HG03064 (cell line): ENCODE measurements at regions not wholly inside any gene's neighbourhood (a gene's known extent, or its start where the extent isn't known, plus 50 kb on each side); places are given as distances from the start of the nearest gene placed in this dataset.

Experiments
- ATAC-seq: cut with Tn5 transposase; IDR thresholded peaks from one replicate; pipeline ENCODE4 v1.9.1; 2021; ENCODE audit warnings: low read depth; ENCODE audit not compliant: unreplicated experiment

DNA sequence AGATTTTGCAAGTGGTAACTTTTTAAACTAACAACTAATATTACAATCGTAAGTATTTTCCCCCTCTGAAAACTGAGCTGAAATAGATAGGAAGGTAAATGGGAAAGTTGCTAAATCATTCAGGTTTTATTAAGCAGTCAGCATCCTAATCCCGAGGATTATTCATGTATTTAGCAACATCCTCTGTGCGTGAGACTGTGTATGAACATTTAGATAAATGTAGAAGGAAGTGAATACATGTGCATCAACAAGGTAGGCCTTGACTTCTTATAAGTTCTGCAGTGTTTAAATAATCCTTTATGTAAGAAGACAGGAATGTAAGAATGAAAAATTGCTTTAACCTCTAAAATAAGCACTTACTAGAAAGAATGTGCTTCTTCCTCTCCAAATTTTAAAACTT lies 745.9 kb upstream of the TENM4 start:
- ATAC-seq, result no peak

DNA sequence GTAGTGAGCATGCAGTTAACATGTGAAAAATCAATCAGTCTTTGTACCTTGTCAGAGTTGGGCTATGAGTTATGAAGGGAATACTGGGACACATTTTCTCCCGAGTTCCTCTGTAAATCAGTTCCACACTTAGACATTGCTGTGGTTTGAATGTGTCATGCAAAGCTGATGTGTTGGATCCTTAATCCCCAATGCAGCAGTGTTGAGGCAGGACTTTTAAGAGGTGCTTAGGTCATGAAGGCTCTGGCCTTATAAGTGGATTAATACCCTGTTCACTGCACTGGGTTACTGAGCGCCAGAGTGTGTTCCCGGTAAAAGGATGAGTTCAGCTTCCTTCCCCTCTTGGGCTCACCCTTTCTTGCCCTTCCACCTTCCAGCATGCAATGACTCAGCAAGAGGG lies 742.1 kb upstream of the TENM4 start:
- ATAC-seq, result no peak

DNA sequence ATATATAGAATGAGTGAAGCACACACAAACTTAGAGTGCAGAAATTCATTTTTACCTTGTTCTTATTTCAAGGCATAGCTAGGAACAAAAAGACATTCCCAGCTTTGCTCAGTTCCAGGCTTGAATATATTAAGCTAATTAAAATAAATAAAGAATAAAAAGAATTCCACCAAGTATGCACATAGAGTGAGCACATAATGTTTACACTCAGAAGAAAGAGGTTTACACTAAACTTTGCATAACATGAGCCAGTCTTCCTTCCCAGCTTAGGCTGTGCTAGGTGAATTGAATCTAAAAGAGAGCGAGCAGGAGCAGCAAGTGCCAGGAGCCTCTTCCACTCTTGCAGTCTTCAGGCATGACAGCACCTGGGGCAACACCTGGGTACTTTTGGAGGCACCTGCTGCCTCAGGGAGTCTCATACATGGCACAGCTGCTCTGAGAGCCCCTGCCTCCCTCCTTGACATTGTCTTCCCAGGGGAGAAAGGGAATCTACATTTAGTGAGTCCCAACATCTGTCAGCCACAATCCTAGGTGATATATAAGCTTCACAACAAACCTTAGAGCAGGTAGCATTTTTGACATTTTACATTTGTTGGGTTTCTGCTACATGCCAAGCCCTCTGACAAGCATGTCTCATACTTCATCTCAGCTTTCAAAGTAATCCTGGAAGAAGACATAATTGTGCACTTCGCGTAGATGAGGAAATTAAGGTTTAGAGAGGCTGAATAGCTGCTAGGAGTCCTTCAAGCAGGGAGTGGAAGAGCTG lies 732.7 kb upstream of the TENM4 start:
- no peak for ATAC-seq

DNA sequence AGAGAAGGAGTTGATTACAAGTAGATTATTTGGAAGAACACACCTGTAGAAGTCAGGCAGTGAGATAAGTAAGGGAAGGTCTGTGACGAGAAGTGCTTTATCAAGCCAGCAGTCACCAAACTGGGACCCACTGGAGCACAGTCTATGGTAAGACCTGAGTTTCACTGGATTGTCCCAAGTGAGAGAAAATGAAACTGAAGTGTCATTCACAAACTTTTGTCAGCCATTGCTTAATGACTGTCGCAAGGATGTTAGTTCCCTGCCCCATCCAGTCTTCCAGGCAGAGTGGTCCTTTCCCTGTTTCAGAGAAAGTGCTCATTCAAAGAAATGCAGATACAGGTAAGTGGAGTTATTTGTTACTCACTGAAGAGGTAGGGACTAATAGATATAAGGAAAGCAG lies 728.0 kb upstream of the TENM4 start:
- ATAC-seq, result no peak

DNA sequence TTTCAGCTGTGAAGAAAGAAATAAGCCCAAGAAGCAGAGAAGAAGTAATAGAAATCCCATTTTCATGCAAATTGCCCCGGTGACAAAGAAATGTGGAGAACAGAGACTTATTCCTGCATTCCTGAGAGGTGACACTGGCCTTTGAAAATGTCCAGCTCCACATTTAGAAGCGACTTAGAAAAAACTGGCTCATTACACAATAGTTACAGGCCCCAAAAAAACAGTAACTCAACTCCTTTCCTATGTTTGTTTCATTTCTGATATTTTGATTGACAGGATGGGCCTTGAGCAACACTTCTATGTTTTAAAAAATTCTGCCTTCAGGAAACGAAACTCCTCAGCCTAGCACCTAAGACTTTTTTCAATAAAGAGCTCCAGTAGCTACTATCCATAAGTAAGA lies 726.9 kb upstream of the TENM4 start:
- ATAC-seq, result no peak

DNA sequence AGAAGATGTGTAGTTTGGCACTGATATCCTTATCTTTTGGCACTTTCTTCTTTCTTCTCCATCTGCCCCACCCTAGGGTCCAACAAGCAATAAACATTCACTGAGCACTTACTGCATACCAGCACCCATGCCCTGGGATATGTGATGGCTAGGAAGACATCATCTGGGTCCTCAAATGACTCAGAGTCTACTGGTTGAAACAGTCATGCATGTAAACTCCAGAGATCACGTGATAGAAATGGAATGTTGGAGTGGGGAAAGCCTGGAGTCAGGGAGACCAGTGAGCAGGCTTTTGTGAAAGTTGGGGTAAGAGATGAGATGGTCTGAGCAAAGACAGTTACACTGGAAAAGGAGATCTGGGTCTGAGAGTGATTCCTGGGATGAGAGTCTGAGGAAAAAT lies 724.9 kb upstream of the TENM4 start:
- no peak for ATAC-seq

DNA sequence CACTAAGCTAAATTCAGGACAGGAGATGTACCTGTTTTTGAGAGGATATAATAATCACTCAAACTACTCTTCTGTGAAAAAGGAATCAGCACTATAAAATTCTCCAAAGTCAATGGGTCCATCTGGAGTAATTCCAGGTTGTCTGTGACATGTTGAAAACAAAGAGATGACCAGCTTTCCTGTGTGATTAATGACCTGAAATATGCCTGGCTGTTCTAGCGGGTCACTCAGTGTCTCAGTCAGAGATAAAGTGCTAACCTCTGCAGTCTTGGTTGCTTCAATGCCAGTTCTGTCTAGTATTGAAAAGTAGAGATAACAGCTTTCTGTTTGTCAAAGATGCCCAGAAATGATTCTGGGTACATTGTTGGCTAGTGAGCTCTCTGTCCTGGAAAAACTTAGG lies 722.6 kb upstream of the TENM4 start:
- no peak for ATAC-seq

DNA sequence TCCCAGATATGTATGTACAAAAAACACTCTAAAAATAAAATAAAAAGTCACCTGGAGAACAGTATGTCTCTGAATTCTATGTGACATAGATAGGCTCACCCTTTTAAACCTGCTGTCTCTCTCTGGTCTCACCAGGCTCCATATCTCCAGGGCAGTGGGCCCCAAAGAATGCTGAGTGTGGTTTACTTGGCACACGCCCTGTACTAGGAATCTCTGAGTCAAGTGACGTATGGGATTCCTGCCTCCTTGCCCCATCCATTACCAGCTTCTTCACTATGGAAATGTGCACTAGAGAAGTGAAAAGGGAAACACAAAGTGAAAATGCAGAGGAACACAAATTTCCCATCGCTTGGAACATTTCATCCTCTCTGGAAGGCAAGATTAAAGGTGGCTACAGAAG lies 722.2 kb upstream of the TENM4 start:
- ATAC-seq, result no peak

DNA sequence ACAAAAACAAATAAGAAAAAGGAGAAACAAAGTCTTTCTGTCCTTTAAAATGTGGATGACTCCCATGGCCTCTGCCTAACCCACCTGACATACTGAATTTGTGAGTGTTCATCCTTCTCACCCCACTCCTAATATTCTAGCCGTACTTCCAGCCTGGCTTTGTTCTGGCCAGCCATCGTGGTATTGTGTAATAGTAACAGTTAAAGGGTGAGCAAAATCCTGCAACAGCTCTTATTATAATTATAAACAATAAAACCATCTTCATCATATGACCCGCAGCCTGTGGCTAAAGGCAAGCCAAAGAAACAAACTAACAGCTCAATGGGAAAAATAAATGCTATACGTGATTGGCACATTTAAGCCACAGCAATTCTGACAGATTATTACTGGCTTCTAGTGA lies 721.6 kb upstream of the TENM4 start:
- ATAC-seq, result no peak

DNA sequence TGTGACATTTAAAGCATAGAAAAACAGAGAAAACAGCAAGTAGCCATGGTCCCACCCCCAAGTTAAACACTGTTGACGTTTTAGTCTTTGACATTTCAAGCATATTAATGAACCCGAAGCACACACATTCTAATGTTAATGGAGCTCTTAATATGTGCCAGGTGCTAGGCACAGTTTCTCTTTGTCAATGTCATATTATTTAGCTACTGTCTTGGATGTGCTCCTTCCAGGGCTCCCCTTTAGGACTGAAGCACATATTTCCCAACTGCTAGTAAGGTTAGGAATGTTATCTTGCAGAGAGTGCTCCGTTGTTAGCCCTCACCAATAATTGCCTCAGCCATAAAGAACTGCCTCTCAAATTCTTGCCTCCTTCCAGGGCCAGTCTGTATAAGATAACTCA lies 716.6 kb upstream of the TENM4 start:
- no peak for ATAC-seq

DNA sequence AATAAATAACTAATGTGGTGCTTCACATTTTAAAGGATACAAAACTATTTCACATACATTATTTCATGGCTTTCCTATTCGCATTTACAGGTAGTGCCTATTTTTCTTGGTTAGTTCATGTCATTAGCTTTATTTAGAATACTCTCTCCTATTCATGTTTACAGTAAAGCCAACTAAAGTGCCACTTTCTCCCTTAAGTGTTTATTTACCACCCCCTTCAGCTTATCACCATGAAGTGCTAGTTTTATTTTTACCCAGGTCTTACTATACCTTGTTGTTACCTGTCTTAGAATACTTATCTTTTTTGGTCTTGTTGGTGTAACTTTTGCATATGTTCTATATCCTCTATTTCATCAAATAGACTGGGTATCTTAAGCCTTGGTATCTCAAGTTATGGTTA lies 715.2 kb upstream of the TENM4 start:
- ATAC-seq, result no peak

DNA sequence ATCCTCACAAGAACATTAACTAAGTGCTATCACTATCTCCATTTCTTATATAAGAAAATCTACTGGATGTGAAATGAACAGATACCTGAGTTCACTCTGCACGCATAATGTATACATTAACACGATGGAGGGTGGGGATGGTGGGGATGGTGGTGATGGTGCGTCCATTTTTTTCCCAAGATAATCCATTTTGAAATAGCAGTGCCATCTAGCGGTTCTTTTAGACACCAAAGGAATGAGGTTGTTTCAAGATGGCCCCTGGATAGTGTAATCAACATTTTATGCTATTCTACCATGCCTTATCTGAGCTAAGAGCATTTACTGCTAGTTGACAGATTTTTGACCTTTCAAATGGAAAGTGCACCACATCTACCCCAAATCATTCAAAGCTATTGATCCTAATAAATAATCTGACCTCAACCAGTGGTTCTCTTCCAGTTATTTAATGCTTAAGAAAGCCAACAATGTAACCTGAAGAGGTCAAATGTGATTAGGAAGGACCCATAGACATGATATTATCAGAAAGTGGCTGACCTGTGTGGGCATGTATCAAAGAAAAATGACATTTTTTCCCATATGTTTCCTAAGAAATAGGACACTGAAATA lies 714.7 kb upstream of the TENM4 start:
- ATAC-seq, result no peak

DNA sequence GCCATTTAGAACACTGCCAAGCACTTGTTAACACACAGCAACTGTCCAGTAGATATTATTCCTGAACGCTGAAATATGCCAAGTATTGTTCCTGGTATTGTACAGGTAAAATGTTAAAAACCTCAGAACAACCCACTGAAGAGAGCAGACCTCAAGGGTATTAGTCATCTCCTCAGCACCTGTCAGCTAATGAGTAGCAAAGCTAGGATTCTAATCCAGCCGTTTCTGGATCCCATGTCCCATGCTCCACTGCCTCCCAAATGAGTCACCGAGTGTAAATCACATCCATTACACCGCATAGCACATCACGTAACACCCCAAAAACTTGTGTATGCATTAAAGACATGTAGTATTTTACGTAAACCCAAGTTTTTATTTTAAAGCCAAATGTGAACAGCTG lies 705.4 kb upstream of the TENM4 start:
- ATAC-seq, result no peak

DNA sequence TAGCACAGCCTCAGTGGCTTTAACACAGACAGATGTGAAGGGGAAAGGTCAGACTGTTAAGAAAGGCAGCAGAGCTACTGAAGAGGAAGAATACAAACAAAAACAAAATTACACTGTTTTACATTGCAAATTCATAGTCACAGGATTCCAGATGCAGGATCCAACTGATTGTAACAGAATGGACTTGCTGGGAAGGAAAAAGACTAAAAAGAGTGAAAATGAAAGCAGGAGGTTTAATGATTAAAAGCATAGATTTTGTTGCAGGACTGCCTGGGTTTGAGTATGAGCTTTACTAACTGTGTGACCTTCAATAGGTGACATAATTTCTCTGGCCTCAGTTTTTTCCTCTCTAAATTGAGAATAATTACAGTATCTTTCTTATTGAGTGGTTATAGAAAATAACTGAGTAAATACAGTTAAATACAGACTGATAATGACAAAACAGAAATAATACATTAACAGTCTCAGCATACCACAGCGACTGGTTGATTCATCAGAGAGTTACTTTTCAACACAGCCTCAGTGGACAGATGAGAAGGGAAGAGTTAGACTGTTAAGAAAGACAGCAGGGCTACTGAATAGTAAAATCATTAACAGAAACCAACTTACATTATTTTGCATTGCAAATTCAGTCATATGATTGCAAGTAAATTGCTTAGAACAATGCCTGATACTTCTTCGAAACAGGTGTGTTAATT lies 704.2 kb upstream of the TENM4 start:
- ATAC-seq, result no peak

DNA sequence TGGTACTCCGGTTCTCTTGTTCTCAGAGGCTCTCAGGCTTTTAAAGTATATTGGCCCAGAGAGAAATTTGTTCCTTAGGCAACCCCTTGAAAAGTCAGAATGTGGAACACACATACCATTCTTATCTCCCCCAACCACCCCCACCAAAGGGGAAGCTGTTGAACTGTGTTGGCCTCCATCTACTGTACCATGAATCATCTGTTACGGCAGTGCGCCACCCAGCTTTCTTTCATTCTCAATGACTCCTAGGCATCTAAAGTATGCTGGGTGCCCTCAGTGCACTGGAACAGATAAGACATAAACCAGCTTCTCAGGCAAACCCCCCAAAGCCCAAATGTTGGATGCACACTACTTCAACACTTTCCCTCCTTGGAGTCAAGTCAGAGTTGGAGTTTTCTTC lies 696.2 kb upstream of the TENM4 start:
- no peak for ATAC-seq

DNA sequence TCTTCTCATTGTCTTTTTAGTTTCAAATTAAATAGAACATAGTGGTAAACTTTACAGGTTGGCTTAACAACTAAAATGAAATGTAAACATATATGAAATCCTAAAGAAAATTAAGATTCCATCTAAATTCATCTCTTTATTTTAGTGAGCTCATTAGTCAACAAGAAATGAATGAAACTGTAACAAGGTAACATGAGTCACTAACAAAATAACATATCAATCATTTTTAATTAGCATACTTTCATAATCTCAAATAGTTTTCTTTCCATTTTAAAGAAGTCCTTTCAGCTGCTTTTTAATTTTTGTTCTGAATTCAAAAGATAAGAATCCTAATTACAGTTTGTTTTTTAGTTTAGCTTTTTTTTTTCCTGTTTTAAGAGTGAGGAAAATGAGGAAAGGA lies 688.6 kb upstream of the TENM4 start:
- no peak for ATAC-seq

DNA sequence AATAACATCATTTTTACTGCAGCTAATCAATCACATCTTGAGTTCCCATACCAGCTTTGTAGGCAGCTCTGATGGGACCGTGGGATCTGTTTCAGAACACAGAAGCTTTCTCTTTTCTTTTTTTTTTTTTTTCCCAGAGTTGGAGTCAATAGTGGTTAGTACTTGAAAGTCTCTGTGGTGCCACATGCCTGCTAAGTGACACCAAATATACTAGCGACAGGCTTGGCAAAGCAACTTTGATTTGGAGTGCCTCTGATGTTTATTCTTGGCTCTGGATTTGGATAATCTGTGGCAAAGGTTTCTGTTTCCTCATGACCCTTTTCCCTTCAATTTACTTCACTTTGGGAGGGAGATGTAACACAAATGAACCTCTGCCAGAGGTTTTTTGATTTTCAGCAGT lies 681.4 kb upstream of the TENM4 start:
- ATAC-seq, result no peak

DNA sequence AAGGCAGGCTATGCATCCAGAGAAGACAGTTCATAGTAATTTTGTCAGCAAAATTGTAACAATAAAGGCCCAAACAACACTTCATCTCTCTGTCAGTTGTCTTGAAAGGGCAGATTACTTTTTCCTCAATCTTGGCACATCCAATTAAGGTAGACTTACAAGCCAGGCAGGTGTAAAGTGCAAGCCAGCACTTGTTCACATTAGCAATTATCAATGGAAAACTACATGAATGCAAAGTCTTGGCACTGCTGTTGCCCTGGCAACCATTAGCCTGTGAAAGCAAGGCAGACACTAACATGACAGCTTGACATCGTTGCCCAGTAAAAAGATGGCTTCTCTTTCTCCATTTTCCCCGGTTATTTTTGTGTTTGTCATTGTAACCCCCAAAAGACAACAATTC lies 677.2 kb upstream of the TENM4 start:
- ATAC-seq, result no peak

DNA sequence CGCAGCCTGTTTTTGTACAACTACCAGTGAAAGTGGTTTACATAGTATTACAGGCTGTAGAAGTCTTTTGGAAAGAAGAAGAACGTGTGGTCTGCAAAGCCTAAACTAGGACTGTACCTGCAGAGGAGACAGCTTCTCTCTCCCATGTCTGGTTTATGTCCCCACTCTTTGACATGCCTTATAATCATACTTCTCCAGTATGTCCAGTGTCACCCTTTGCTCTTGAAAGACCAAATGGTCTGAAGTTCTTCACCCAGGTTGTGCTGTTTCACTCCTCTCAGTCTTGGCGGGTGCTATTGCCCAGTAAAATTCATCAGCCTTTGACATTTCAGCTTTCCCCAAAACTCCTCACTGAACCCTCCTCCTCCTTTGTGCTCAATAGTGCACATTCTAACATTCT lies 676.0 kb upstream of the TENM4 start:
- no peak for ATAC-seq

DNA sequence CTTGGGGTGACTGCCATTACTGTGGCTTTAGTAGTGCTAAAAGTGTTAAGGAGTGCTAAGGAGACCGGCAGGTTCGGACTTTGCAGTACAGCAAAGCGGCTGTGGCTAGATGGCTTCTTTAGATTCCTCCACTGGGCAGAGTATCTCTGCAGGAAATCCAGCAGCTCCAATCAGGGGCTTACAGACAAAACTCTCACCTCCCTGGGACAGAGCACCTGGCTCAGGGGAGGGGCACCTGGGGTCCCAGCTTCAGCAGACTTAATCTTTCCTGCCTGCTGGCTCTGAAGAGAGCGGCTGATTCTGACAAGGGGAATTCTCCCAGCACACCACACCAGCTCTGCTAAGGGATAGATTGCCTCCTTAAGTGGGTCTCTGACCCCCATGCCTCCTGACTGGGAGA lies 668.8 kb upstream of the TENM4 start:
- no peak for ATAC-seq

DNA sequence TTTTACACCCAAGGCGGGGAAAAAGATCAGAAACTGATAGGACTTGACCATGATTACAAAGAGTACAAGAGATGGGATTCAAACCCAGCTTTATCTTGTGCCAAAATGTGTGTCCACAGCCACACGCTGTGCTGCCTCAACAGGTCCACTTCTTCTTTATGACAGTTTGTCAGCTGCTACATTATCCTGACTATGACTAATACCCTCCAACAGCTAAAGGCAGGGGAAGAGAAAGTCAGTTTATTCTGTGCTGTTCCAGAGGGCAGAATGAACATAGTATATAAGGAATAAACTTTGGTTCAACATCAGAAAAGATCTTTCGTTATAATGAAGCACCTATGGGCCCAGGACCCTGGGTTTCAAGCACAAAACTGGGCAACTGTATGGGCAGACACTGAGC lies 668.2 kb upstream of the TENM4 start:
- ATAC-seq, result no peak

DNA sequence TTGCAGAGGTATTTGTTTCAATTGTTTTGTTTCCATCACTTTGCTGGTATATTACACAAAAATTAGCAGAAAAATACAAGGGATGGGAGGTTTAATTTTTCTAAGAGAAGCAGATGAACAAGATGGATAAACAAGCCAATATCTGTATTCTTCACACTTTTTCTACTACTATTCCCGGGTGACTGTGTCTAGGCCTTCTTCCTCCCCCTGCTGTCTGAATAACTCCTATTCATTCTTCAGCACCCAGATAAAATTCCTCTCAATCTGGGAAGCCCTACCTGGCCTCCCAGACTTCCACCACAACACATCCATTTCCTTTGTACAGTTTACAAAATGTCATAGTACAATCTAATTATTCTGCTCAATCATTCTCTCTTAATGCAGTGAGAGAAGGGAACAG lies 666.6 kb upstream of the TENM4 start:
- ATAC-seq, result no peak
